ENCODE measurements at regions not wholly inside any gene's neighbourhood (a gene's known extent, or its start where the extent isn't known, plus 50 kb on each side); places are given as distances from the start of the nearest gene placed in this dataset.

DNA sequence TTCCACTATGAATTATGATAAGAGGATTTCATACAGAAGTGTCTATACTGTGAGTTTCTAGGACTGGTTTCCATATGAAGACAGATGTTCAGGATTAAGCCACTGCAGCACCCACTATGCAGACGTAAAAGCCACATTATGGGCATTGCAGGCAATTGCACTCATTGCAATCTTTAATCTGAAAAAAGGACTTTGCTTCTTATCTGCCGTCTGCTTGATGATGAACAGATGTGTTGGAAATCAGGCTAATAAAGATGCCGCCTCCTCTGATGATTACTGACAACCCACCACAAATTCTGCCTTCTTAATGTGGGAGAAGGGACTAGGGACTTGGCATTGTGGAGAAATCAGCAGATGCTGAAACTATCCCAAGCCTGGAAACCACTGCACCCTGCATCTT is 276.9 kb downstream of the IRF8 start:
- TF ChIP-seq, protein P1, sequence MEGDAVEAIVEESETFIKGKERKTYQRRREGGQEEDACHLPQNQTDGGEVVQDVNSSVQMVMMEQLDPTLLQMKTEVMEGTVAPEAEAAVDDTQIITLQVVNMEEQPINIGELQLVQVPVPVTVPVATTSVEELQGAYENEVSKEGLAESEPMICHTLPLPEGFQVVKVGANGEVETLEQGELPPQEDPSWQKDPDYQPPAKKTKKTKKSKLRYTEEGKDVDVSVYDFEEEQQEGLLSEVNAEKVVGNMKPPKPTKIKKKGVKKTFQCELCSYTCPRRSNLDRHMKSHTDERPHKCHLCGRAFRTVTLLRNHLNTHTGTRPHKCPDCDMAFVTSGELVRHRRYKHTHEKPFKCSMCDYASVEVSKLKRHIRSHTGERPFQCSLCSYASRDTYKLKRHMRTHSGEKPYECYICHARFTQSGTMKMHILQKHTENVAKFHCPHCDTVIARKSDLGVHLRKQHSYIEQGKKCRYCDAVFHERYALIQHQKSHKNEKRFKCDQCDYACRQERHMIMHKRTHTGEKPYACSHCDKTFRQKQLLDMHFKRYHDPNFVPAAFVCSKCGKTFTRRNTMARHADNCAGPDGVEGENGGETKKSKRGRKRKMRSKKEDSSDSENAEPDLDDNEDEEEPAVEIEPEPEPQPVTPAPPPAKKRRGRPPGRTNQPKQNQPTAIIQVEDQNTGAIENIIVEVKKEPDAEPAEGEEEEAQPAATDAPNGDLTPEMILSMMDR (IDR thresholded peaks at IDR 0.05), result no peak
- TF ChIP-seq EZH2 (IDR thresholded peaks at IDR 0.05) (no peak), EZH2phosphoT487 (IDR thresholded peaks at IDR 0.05) (no peak)
- no peak for DNase-seq (ENCODE audit: low spot score)
- H3K4me1 ChIP-seq, result no peaks in the 10 kb centered on the region
- H3K9me3 ChIP-seq (ENCODE audit: low read depth), result no peaks in the 10 kb centered on the region
- no peaks in the 10 kb centered on the region for H4K20me1 ChIP-seq (ENCODE audit: low read depth)
- no peaks in the 10 kb centered on the region for H3F3A ChIP-seq (ENCODE audit: low read depth)
- H3K36me3 ChIP-seq, result no peaks in the 10 kb centered on the region
- Mint-ChIP-seq H3K4me1 (no peaks in the 10 kb centered on the region), H3K9me3 (peaks cover 2% of the 10 kb centered on the region), H3K36me3 (no peaks in the 10 kb centered on the region), H3K4me3 (no peak overlapping the region), H3K27me3 (ENCODE audit: insufficient read depth, low read depth) (peaks cover 5% of the 10 kb centered on the region), H3K27ac (no peak overlapping the region)
- no peak overlapping the region for H3K4me3 ChIP-seq
- H3K27me3 ChIP-seq, result peaks cover 29% of the 10 kb centered on the region
- no peak overlapping the region for H3K27ac ChIP-seq
- H3K79me2 ChIP-seq (ENCODE audit: low read depth), result no peaks in the 10 kb centered on the region
- H2AFZ ChIP-seq (replicated peaks), result no peak overlapping the region
- H3K4me2 ChIP-seq, result no peak overlapping the region
- no peak overlapping the region for H3K9ac ChIP-seq

DNA sequence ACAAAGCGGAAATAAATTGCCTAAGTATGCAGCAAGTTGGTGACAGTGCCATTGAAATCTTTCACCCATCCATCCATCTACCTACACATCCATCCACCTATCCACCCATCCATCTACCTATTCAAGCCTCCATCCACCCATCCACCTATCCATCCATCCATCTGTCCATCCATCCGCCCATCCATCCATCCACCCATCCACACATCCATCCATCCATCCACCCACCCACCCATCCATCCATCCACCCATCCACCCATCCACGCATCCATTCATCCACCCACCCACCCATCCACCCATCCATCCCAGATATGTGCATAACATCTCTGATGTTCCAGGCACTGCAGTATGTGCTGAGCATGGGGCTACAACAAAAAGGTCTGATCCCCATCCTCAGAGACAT is 277.5 kb downstream of the IRF8 start:
- Mint-ChIP-seq H3K36me3 (no peaks in the 10 kb centered on the region), H3K27ac (no peak overlapping the region), H3K27me3 (ENCODE audit: insufficient read depth, low read depth) (peaks cover 5% of the 10 kb centered on the region), H3K9me3 (peaks cover 2% of the 10 kb centered on the region), H3K4me1 (no peaks in the 10 kb centered on the region), H3K4me3 (no peak overlapping the region)
- H3K9me3 ChIP-seq (ENCODE audit: low read depth), result no peaks in the 10 kb centered on the region
- H3K36me3 ChIP-seq, result no peaks in the 10 kb centered on the region
- no peaks in the 10 kb centered on the region for H4K20me1 ChIP-seq (ENCODE audit: low read depth)
- no peaks in the 10 kb centered on the region for H3K79me2 ChIP-seq (ENCODE audit: low read depth)
- no peak for DNase-seq (ENCODE audit: low spot score)
- H3K9ac ChIP-seq, result no peak overlapping the region
- no peaks in the 10 kb centered on the region for H3F3A ChIP-seq (ENCODE audit: low read depth)
- H3K27me3 ChIP-seq, result peaks cover 29% of the 10 kb centered on the region
- no peak overlapping the region for H3K4me3 ChIP-seq
- H3K27ac ChIP-seq, result no peak overlapping the region
- no peak overlapping the region for H3K4me2 ChIP-seq
- no peak overlapping the region for H2AFZ ChIP-seq (replicated peaks)
- H3K4me1 ChIP-seq, result no peaks in the 10 kb centered on the region
- TF ChIP-seq, protein P1 (IDR thresholded peaks at IDR 0.05), result no peak
- TF ChIP-seq EZH2phosphoT487 (IDR thresholded peaks at IDR 0.05), result no peak
- TF ChIP-seq EZH2 (IDR thresholded peaks at IDR 0.05), result no peak

DNA sequence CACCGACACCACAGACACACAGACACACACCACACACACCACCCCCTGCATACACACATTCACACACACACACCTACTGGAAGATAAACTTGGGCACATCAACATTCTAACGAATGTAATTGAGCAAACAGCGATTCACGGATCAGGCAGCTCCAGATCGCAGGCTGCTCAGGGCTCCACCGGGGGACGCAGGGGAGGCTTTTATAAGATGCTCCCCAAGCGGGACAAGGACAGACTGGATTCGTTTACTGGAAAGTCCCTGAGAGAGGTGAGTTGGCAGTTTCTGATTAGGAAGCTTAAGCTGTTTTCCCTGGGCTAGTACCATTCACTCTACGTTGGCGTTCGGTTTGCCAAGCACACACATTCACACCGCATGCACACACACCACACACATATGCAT is 281.3 kb downstream of the IRF8 start:
- Mint-ChIP-seq H3K9me3 (peaks cover 2% of the 10 kb centered on the region), H3K27me3 (ENCODE audit: insufficient read depth, low read depth) (peaks cover 2% of the 10 kb centered on the region), H3K4me1 (no peaks in the 10 kb centered on the region), H3K27ac (no peak overlapping the region), H3K36me3 (no peaks in the 10 kb centered on the region), H3K4me3 (no peak overlapping the region)
- H4K20me1 ChIP-seq (ENCODE audit: low read depth), result no peaks in the 10 kb centered on the region
- TF ChIP-seq EZH2phosphoT487 (IDR thresholded peaks at IDR 0.05), result no peak
- TF ChIP-seq EZH2 (IDR thresholded peaks at IDR 0.05), result no peak
- TF ChIP-seq, protein P1 (IDR thresholded peaks at IDR 0.05), result no peak
- no peak for DNase-seq (ENCODE audit: low spot score)
- H2AFZ ChIP-seq (replicated peaks), result no peak overlapping the region
- no peaks in the 10 kb centered on the region for H3K9me3 ChIP-seq (ENCODE audit: low read depth)
- H3K4me1 ChIP-seq, result no peaks in the 10 kb centered on the region
- peaks cover 5% of the 10 kb centered on the region for H3K27me3 ChIP-seq
- H3K4me3 ChIP-seq, result no peak overlapping the region
- no peaks in the 10 kb centered on the region for H3F3A ChIP-seq (ENCODE audit: low read depth)
- no peak overlapping the region for H3K27ac ChIP-seq
- no peak overlapping the region for H3K9ac ChIP-seq
- no peak overlapping the region for H3K4me2 ChIP-seq
- H3K79me2 ChIP-seq (ENCODE audit: low read depth), result no peaks in the 10 kb centered on the region
- H3K36me3 ChIP-seq, result no peaks in the 10 kb centered on the region

Data from neural progenitor cell (in vitro differentiated cells).